PC-3 (cell line): ENCODE measurements at regions not wholly inside any gene's neighbourhood (a gene's known extent, or its start where the extent isn't known, plus 50 kb on each side); places are given as distances from the start of the nearest gene placed in this dataset.

Experiments
- ATAC-seq: fragments of 200-7000 bp; cut with Tn5 transposase; 2 replicates; pipeline ENCODE4 v1.9.1; 2020; ENCODE audit warnings: mild to moderate bottlenecking, moderate library complexity
- BruUV-seq: library from RNA; stranded (reverse); fragments of 400-500 nt; replicated peaks from 2 replicates; lab custom pipeline; 2021; lab: Mats Ljungman, UMichigan
- CTCF ChIA-PET: fragments of 300-600 bp; sonication (Branson Sonifier 250); formaldehyde crosslinking; loops from one replicate; lab custom pipeline; 2022; ENCODE audit warnings: antibody characterized with exemption; lab: Charles Lee
- POLR2A ChIA-PET: fragments of 300-600 bp; sonication (Branson Sonifier 250); formaldehyde crosslinking; loops from one replicate; lab custom pipeline; 2022; ENCODE audit warnings: antibody characterized with exemption; ENCODE audit not compliant: unreplicated experiment; lab: Charles Lee
- DNase-seq: peaks from one replicate; pipeline ENCODE4 v3.0.0-alpha.2; 2015
- H2AFZ ChIP-seq: fragments of 300-600 bp; sonication (generic); 2 replicates; pipeline ENCODE4 v1.6.0; 2016; ENCODE audit warnings: antibody characterized with exemption, low read length
- H3F3A ChIP-seq: fragments of 300-600 bp; sonication (generic); one replicate; pipeline ENCODE4 v1.6.0; 2017; ENCODE audit warnings: antibody characterized with exemption, low read length, control low read depth, mild to moderate bottlenecking; ENCODE audit not compliant: unreplicated experiment
- H3K27ac ChIP-seq: fragments of 300-600 bp; sonication (generic); 2 replicates; pipeline ENCODE4 v1.5.1; 2016; ENCODE audit warnings: mild to moderate bottlenecking, low read length
- H3K27me3 ChIP-seq: fragments of 300-600 bp; sonication (generic); 2 replicates; pipeline ENCODE4 v1.6.1; 2016; ENCODE audit warnings: low read length, mixed read lengths
- H3K36me3 ChIP-seq: fragments of 300-600 bp; sonication (generic); 2 replicates; pipeline ENCODE4 v1.6.1; 2016; ENCODE audit warnings: low read depth, mixed run types, low read length, mixed read lengths
- H3K4me1 ChIP-seq: fragments of 300-600 bp; sonication (generic); 2 replicates; pipeline ENCODE4 v1.5.1; 2016; ENCODE audit warnings: low read length; ENCODE audit not compliant: insufficient read depth
- H3K4me2 ChIP-seq: fragments of 300-600 bp; sonication (generic); 2 replicates; pipeline ENCODE4 v1.6.0; 2016; ENCODE audit warnings: low read length
- H3K4me3 ChIP-seq: fragments of 300-600 bp; sonication (generic); 2 replicates; pipeline ENCODE4 v1.5.1; 2016; ENCODE audit warnings: mild to moderate bottlenecking, low read length, mixed read lengths
- H3K79me2 ChIP-seq: fragments of 300-600 bp; sonication (generic); 2 replicates; pipeline ENCODE4 v1.6.1; 2017; ENCODE audit warnings: low read length, mixed read lengths
- H3K9ac ChIP-seq: fragments of 300-600 bp; sonication (generic); 2 replicates; pipeline ENCODE4 v1.6.0; 2016; ENCODE audit warnings: mild to moderate bottlenecking, low read length
- H3K9me2 ChIP-seq: fragments of 300-600 bp; sonication (generic); replicated peaks from 2 replicates; pipeline ENCODE4 v1.6.1; 2016; ENCODE audit warnings: mixed run types, low read length, mixed read lengths
- H3K9me3 ChIP-seq: fragments of 300-600 bp; sonication (generic); 2 replicates; pipeline ENCODE4 v1.6.1; 2016; ENCODE audit warnings: low read length, mixed read lengths
- H4K20me1 ChIP-seq: fragments of 300-600 bp; sonication (generic); 2 replicates; pipeline ENCODE4 v1.6.1; 2016; ENCODE audit warnings: low read length, mixed read lengths
- EZH2 ChIP-seq: fragments of 300-600 bp; sonication (generic); IDR thresholded peaks from one replicate; pipeline ENCODE4 v1.6.1; 2017; ENCODE audit warnings: antibody characterized with exemption, mild to moderate bottlenecking, low read length; ENCODE audit not compliant: unreplicated experiment
- EZH2phosphoT487 ChIP-seq: fragments of 300-600 bp; sonication (generic); IDR thresholded peaks from 2 replicates; pipeline ENCODE4 v1.6.1; 2018; ENCODE audit warnings: mild to moderate bottlenecking, antibody characterized with exemption, low read length, borderline replicate concordance
- intact Hi-C: fragments of 100-400 bp; cut with micrococcal nuclease; formaldehyde crosslinking; loops from 2 replicates; pipeline ENCODE4 v1.9.0; 2023
- TF ChIP-seq, protein P1 (sequence below): fragments of 300-600 bp; sonication (generic); conservative IDR thresholded peaks from 2 replicates; pipeline ENCODE4 v1.5.1; 2017; ENCODE audit warnings: antibody characterized with exemption, low read depth, mild to moderate bottlenecking, low read length

- no peak for DNase-seq
- POLR2A ChIA-PET: no interaction called here
Measured at GRCh38 chr13:27855381-27855780, 63.1 kb downstream of the GSX1 start.

GRCh38 chr13:27857282-27857681 lies 62.5 kb upstream of the PDX1 start:
- Histone ChIP-seq H3K4me3 (no peak overlapping the region), H3K27ac (no peak overlapping the region), H3K4me1 (no peaks in the 10 kb centered on the region), H3K9ac (no peak overlapping the region), H3K9me3 (no peaks in the 10 kb centered on the region), H3F3A (no peaks in the 10 kb centered on the region), H3K79me2 (no peaks in the 10 kb centered on the region), H3K36me3 (no peaks in the 10 kb centered on the region), H2AFZ (no peak overlapping the region), H3K9me2 (no peaks in the 10 kb centered on the region), H3K27me3 (peaks cover 72% of the 10 kb centered on the region), H3K4me2 (no peak overlapping the region), H4K20me1 (no peaks in the 10 kb centered on the region)
- ChIA-PET POLR2A (no interaction called here), CTCF (no interaction called here)
- TF ChIP-seq EZH2phosphoT487: no peak
- DNase-seq (no peak), ATAC-seq (no peak)
- intact Hi-C loops: no loop called here
- no TSS peak for BruUV-seq

More at GRCh38 chr13:27855381-27855780, 63.1 kb downstream of the GSX1 start:
- Histone ChIP-seq H3K4me3 (no peak overlapping the region), H3K36me3 (no peaks in the 10 kb centered on the region), H3K4me1 (no peaks in the 10 kb centered on the region), H3K9me3 (no peaks in the 10 kb centered on the region), H3K79me2 (no peaks in the 10 kb centered on the region), H4K20me1 (no peaks in the 10 kb centered on the region), H3K27ac (no peak overlapping the region), H2AFZ (no peak overlapping the region), H3K4me2 (no peak overlapping the region), H3K9ac (no peak overlapping the region), H3K27me3 (peaks cover 72% of the 10 kb centered on the region), H3F3A (no peaks in the 10 kb centered on the region), H3K9me2 (no peaks in the 10 kb centered on the region)
- CTCF ChIA-PET: interaction anchor here (0.6 kb wide), 1 partner anchor 24 kb away, joined by 13 read pairs; no protein-coding TSS in a partner anchor
- no TSS peak for BruUV-seq
- intact Hi-C loops: no loop called here
- no peak for ATAC-seq
- TF ChIP-seq EZH2phosphoT487: no peak
- TF ChIP-seq, protein P1, sequence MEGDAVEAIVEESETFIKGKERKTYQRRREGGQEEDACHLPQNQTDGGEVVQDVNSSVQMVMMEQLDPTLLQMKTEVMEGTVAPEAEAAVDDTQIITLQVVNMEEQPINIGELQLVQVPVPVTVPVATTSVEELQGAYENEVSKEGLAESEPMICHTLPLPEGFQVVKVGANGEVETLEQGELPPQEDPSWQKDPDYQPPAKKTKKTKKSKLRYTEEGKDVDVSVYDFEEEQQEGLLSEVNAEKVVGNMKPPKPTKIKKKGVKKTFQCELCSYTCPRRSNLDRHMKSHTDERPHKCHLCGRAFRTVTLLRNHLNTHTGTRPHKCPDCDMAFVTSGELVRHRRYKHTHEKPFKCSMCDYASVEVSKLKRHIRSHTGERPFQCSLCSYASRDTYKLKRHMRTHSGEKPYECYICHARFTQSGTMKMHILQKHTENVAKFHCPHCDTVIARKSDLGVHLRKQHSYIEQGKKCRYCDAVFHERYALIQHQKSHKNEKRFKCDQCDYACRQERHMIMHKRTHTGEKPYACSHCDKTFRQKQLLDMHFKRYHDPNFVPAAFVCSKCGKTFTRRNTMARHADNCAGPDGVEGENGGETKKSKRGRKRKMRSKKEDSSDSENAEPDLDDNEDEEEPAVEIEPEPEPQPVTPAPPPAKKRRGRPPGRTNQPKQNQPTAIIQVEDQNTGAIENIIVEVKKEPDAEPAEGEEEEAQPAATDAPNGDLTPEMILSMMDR: no peak
- no peak for TF ChIP-seq EZH2

- H4K20me1 ChIP-seq: no peaks in the 10 kb centered on the region
- no peak overlapping the region for H3K4me3 ChIP-seq
- no peak for DNase-seq
- peaks cover 70% of the 10 kb centered on the region for H3K27me3 ChIP-seq
- H3K27ac ChIP-seq: no peak overlapping the region
- H3K4me1 ChIP-seq: no peaks in the 10 kb centered on the region
- no peak for ATAC-seq
- H2AFZ ChIP-seq: no peak overlapping the region
- ChIA-PET POLR2A (no interaction called here), CTCF (no interaction called here)
- H3K4me2 ChIP-seq: no peak overlapping the region
- no peaks in the 10 kb centered on the region for H3F3A ChIP-seq
- TF ChIP-seq, protein P1: no peak
- no peak for TF ChIP-seq EZH2phosphoT487
- TF ChIP-seq EZH2: no peak
- intact Hi-C loops: no loop called here
- BruUV-seq: no TSS peak
- no peaks in the 10 kb centered on the region for H3K9me3 ChIP-seq
- no peak overlapping the region for H3K9ac ChIP-seq
- H3K79me2 ChIP-seq: no peaks in the 10 kb centered on the region
- no peaks in the 10 kb centered on the region for H3K9me2 ChIP-seq
- H3K36me3 ChIP-seq: no peaks in the 10 kb centered on the region
Measured at GRCh38 chr13:27858046-27858445, 61.8 kb upstream of the PDX1 start.
